Jurkat, Clone E6-1 (cell line): ENCODE measurements at regions not wholly inside any gene's neighbourhood (a gene's known extent, or its start where the extent isn't known, plus 50 kb on each side); places are given as distances from the start of the nearest gene placed in this dataset.
"Not testable (repeated sequence)": the region's sequence is repeated elsewhere in the genome, so short reads cannot be mapped to it uniquely, and the experiment has no call there.

ENCODE experiments used
- DNase-seq: peaks from one replicate; pipeline ENCODE4 v3.0.0-alpha.2; 2011; ENCODE audit warnings: low read depth, low spot score
- H3K4me3 ChIP-seq: 2 replicates; pipeline ENCODE4 v1.5.1; 2011; ENCODE audit warnings: mild to moderate bottlenecking, low read length, control low read depth, moderate library complexity

DNA sequence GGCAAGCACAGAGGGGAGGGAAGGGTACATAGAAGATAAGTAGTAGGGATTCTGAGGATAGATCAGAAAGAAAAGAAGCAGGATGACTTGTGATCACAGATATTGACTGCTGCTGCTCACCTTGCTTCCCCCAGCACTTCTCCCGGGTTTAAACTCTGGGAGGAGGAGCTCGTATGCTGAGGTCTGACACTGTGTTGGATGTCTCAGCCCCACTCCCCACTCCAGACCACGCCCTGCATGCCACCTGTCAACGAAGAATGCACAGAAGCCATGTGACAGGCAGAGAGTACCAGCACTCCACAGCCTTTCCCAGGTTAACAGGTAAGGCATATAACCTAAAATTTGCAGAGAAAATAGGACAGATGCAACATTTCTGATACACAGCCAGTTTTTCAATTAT, 388.9 kb downstream of the TNS3 start:
- DNase-seq: no peak
- H3K4me3 ChIP-seq: no peak overlapping the region

DNA sequence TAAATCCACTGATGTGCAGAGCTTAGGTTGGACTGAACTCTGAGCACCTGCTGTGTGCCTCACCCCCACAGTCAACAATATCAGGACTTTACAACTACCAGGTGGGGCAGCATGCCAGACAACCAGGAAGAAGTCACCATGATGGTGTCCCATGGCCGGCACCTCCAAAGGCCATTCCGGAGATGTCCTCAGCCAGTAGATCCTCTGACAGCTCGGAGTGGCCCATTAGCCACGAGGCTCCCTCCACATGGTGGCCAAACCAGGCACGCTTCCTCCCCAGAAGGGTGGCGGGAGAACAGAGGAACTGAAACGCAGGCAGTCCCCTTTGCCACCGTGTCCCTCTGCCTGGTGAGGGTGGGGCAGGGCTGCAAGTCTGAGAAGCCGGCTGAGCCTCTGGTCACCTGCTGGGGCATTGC, 390.0 kb downstream of the TNS3 start:
- no peak for DNase-seq
- H3K4me3 ChIP-seq: no peak overlapping the region

DNA sequence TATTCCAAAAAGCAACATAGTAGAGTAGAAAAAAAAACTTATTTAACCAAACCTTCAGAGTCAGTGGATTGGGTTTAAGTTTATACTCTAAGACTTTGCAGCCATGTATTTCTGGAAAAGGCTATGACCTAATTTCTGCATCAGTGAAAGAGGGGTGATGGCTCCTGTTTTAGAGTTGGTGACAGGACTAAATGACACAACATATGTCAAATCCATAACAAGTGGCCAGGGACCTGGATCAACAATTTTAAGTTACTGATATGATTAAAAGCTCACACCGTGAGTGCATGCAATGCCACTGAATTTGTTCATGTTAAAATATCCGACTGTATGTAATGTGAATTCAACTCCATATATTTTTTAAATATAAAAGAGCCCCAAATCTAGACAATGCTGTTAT, 390.6 kb downstream of the TNS3 start:
- DNase-seq: no peak
- no peak overlapping the region for H3K4me3 ChIP-seq

DNA sequence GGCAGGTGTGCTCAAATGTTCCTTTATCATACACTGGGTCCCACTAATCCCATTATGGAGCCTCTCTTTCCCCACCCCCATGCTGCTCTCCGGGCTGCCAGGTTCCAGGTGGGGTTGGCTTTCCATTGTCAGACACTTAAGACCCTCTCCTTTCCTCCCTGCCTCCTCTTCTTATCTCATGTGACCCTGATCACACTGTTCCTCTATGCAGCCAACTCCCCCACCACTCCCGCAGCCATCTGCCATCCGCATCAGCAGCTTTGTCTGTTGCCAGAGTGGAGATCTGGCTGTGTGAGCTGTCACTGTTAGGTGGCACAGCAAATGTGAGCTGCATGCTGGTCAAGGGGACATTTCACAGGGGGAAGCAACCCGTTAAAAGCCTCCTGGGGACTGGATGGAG, 391.4 kb downstream of the TNS3 start:
- H3K4me3 ChIP-seq: no peak overlapping the region
- DNase-seq: no peak

DNA sequence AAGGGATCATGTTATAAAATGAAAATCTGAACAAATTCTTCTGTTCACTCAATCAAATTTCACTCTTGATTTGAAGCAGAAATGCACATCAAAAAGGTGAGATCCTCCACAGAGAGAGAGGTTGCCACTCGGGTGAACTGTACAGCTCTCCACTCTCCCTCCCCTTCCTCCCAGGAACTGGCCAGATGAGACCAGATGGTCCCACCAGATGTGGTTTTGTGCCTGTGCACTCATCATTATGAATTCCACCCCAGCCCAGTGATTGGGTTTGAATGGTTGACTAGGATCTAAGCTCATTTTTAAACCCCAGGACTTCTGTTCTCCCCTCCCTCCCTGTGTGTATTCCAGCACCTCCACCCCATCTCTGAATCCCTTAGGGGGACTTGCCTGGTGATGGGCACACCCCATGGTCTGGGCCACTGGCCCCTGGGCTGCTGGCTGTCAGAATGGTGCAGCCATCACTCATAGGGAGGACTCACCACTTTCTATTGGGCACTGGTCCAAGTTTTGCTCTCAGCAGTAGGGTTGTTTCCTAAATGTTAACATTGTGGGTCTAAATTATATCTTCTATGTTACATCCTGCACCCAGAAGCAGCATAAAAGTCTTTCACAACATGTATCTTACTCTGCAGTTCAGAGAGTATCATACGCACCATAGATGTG, 393.1 kb downstream of the TNS3 start:
- no peak for DNase-seq

DNA sequence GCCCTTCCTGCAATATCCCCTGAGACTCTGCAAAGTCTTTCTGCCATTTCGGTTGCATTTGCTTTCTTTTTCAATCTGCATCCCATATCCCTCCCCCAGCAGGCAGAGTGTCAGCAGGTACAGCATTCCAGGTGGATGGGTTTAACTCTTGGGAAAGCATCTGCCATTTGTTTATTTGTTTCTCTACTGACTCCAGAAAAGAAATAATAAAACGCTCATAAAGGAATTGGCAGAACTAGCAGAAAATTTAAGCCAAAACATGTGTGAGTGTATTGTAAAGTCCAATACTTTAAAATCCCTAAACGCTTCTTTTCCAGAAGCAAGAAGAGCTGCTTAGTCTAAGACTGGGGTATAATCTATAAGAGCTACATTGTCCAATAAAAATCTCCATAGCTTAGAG, 393.8 kb downstream of the TNS3 start:
- DNase-seq: no peak
- no peak overlapping the region for H3K4me3 ChIP-seq

More for the DNA sequence above, 393.1 kb downstream of the TNS3 start:
- no peak overlapping the region for H3K4me3 ChIP-seq

DNA sequence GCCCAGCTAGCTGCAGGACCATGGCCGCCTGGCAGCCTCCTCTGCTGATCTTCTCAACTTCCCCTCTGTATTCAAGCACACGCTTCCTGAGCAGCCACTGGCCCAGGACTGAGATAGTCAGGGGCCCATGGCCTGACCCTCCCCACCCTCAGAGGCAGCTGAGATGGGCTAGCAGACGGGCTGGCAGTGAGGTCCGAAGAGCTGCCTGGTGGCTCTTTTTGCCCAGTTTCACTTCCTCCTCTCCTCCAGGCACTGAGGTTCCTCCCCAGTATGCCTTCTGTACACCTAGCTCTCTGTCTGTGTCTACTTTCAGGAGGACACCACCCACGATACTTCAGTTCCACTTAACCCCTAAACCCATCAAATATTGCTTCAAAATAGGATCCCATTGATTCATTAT, 395.6 kb downstream of the TNS3 start:
- no peak overlapping the region for H3K4me3 ChIP-seq
- DNase-seq: no peak

DNA sequence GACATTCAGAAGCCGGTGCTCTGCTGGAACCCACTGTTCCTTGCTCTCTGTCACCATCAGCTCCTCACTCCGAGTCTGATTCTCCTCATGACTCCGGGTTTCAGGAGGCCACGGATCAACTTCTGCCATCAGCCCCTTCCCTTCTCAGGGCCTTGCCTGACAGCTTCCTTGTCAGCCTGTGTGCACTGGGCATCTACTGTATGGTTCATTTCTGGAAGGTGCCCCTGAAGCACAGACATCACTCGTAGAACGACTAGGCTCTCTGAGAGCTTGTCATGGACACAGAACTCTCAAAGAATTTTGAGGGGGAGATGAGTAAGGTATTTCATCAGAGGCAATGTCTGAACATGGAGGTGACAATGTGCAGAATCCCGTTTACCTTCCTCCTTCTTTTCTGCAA, 396.1 kb downstream of the TNS3 start:
- no peak for DNase-seq
- H3K4me3 ChIP-seq: no peak overlapping the region

DNA sequence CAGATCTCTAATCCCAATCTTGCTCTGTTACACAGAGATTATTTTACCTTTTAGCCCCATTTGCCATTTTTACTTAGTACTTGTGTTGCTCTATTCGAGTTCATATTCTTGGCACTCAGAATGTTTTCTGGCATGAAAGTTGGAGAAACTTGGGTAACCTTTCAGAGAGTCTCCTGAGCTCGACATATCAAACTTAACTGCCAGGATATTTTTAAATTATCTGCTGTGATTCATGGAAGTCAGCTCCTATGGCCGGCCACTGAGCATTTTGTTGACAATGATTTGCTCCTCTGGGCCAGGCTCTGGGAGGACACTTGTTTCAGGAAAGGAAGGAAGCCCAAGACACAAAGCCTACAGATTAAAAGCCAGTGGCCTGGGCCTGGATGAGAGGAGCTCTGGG, 396.7 kb downstream of the TNS3 start:
- DNase-seq: no peak
- no peak overlapping the region for H3K4me3 ChIP-seq

DNA sequence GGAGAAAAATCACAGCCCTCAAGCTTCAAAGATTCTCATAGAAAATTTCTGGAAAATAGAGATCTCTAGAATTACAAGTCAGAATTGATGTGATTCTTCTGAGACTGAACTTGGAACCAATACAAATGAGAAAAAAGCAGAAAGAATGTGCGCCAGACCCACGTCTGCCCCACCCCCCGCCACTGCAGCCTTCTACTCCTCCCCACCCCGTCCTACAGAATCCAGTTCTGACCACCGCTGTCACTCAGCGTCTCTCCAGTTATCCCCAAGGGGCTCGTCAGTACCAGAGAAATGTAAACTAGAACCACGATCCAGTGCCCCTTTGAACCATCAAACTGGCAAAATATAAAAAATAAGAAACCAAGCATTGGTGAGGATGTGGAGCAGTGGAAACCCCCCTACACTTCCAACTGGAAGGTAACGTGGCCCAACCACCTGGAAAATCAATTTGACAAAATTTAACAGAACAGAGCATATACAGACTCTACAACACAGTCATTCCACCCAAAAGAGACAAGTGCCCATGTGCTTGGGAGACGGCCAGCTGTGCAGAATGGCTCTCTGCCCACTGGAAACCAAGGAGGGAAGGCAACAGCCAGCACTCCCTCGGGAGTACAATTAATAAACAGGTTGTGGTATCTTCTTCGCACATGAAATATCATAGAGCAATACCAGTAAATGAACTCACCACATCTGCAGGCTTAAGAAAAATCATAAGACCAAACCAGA, 397.9 kb downstream of the TNS3 start:
- H3K4me3 ChIP-seq: no peak overlapping the region
- no peak for DNase-seq

DNA sequence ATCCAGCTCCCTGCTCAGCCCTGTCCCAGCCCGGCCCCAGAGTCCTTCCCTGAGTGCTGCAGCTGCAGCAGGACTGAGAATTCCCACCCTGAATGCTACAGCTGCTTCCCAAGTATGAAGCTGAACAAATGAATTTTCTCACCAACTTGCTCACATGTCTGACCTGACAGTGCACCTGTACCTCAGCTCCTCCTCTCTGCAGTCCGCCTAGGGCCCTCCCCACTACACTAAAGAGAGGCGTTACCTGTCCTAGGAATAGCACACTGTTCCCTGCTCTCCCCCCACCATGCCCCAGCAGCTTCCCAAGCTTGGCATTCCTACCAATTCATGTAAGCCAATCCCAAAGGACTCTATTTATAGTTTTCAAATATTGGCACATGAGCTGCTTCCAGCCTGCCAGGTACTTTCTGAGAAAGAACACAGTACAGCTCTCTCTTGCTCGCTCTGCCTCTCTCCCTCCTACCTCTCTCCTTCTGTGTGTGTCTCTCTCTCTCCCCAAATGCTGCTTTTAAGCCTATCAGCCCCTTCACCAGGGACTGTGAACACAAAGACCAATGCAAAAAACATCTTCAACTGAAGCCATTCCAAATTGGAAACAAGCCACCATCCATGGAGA, 400.1 kb downstream of the TNS3 start:
- no peak overlapping the region for H3K4me3 ChIP-seq
- no peak for DNase-seq

DNA sequence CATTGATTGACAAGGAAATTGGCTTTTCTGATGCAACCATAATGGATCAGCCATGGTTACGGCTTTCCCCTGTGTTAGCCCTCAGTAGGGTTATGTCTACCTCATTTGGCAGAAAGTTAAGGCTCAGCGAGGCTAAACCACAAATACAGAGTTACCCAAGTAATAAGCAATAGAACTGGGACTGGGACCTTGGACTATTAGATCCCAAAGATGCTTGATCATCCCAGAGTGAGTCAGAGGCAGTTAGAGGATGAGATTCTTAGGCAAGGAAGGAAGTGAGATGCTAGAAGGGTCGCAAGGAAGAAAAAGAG, 401.4 kb downstream of the TNS3 start:
- no peak overlapping the region for H3K4me3 ChIP-seq
- DNase-seq: no peak

DNA sequence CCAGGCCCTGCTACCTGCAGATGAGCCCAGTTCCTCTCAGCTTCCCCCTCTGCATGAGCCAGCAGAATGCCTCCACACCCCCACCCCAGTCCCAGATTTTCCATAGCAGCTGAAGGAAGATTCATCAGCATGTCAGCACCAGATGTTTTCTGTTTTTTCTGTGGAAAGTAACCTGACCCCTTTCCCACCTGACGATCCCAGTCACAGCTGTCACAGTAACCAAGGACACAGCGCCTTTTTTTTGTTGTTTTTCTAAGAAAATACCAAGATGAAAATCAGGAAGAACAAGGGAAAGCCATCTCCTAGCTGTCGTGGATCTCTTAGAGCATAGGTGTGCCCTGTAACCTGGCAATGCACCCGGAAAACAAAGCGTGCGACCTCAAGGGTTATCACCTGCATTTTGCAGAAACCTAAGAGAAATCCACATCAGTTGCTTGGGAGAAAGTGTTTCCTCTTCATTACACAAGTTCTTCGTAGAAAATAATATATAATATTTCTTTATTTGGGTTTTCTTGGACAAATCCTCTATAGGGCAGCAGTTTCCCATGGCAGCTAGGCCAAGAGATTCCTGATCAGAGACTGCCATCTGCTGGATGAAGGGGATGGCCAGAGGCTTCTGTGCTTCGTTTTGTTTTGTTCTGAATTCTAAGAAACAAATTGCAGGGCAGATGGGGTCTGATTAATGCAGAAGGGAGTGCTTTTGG, 401.9 kb downstream of the TNS3 start:
- peak; percentile 17 for DNase-seq
- no peak overlapping the region for H3K4me3 ChIP-seq

DNA sequence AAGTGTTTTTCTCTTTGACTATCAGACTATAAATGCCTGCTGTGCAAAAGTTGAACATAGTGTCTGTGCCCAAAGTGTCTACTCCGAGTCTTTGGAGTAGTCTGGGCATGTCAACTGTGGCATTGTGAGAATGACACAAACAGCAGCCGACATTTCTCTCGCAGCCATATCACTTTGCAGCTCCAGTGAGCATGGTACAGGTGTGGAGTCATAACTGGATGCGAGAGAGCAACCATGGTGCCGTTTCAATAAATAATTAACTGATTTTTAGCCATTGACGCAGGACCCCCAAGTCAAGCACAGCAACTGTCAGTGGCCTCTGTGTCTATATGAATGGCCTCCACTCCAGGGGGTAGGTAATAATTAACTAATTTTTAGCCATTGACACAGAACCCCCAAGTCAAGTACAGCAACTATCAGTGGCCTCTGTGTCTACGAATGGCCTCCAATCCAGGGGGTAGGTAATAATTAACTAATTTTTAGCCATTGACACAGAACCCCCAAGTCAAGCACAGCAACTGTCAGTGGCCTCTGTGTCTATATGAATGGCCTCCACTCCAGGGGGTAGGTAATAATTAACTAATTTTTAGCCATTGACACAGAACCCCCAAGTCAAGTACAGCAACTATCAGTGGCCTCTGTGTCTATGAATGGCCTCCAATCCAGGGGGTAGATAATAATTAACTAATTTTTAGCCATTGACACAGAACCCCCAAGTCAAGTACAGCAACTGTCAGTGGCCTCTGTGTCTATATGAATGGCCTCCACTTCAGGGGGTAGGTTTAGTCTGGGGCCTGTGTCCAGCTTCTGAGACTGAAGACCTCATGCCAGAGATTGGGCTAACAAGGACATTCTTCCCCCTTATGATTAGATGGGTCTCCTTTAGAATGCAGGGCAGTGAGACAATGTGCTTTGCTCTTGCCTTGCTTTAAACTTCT, 409.0 kb downstream of the TNS3 start:
- not testable (repeated sequence) for DNase-seq, H3K4me3 ChIP-seq

DNA sequence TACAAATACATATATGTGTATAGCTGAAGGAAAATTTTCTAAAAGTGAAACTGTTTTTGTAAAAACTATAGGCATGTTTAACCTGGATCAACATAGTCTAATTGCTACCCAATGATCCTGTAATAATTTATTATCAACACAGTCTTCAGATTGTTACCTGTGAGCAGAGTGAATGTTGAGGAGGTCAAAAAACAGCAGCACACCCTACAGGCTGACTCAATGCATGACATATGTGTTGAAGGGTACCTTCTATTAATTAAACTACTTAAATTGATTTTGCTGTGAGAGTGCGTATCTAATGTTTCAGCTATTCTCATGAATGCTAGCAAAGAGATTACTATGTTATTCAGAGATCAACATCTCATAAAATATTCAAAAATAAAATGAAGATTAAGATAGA, 411.4 kb downstream of the TNS3 start:
- H3K4me3 ChIP-seq: no peak overlapping the region
- no peak for DNase-seq

DNA sequence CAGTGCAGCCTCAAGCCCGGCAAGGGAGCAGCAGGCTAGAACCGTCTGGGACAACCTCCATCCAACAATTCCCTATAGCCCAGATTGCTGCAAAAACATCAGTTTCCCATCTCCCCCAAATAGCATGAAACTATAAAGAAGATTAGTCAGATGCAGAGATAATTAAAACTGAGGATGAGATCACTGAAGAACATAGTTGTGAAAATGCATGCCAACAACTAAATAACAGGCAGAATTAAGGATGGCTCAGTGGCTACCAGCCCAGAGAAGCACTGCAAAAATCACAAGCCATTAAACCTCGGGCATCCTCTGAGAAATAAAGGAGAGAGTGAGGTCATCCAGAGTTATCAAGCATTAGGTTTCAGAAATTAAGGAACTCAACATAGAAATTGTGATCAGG, 427.1 kb downstream of the TNS3 start:
- no peak overlapping the region for H3K4me3 ChIP-seq
- no peak for DNase-seq

DNA sequence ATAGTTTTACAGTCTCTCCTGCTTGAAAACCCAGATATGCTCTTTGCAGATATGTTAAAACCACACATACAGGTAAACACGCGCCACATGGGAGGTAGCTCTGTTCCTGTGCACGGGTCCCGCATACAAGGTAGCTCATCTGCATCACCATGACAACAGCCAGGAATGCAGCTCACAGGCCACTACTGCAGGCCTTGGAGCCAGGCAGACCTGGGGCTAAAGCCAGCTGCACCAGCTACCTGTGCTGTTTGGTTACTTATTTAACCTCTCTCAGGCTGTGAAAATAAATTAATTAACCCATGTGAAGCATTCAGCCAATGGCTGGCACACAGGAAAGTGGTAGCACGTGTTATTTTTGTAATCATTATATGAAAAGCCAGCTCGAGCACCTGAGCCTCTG, 428.3 kb downstream of the TNS3 start:
- no peak for DNase-seq
- H3K4me3 ChIP-seq: no peak overlapping the region

DNA sequence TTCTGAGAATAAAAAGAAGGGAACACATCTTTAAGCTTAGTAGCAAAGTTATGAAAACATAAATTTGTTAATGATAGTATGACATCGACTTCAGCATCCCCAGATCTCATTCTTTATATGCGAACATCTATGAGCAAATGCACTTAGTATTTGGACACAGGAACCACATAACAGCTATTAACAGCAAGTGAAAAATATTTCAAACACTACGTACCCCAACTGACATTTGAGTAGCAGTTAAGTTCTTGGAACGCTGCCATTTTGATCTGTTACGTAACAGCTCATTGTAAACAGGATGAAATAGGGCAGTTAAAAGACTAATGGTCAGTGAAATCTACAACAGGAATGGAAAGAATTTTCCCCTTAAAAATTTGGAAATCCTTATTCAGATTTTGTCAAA, 428.9 kb downstream of the TNS3 start:
- DNase-seq: no peak
- no peak overlapping the region for H3K4me3 ChIP-seq

DNA sequence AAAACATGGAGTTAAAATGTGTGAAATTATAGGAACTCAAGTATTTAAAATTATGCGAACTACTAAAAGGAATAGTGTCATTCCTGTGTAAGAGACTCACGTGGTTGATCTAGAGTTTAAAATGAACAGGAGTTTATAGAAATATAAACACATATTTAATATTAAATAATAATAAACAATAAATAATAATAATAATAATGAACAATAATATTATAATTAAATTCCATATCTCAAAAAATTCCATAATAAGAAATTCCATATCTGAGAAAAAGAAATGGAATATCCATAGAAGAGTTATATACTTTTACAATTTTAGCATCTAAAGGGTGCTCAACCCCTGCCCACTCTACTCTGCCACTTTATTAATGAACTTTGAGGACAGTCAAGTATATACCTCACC, 429.6 kb downstream of the TNS3 start:
- no peak overlapping the region for H3K4me3 ChIP-seq
- DNase-seq: no peak
